ENCODE measurements at regions not wholly inside any gene's neighbourhood (a gene's known extent, or its start where the extent isn't known, plus 50 kb on each side); places are given as distances from the start of the nearest gene placed in this dataset.

DNA sequence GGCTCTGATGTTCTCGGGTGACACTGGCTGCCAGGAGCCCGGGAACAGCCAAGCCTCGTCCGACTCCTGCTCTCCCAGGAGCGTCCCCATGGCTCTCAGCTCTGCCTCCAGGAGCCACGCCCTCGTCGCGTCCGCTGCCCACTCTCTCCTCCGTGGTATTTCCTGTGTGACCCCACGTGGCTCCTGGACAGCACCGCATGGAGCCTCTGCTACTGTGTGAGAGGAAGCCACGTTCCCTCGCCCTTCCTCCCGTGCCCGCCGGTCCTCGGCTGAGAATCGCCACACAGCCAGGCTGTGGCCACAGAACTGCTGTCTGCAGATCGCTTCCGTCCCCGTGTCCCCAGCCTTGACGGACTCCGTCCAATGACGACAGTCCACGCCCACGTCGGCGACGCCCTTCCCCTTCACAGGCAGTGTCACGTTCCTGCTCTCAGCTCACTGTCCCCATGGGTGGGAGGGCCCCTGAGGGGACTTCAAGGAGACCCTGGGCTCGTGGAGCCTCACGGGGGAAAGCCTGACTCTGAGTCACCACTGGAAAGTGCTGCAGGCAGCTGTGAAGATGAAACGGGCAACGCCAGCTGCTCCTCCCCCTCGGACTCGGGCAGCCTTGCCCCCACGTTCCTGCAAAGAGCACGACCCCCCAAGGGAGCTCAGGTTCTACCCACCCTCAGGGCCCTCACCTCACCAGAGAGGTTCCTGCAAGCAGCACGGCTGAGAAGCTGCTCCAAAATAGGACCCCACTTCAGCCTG is 458.5 kb downstream of the BRD1 start:
- DNase-seq (ENCODE audit: low read depth): no peak

DNA sequence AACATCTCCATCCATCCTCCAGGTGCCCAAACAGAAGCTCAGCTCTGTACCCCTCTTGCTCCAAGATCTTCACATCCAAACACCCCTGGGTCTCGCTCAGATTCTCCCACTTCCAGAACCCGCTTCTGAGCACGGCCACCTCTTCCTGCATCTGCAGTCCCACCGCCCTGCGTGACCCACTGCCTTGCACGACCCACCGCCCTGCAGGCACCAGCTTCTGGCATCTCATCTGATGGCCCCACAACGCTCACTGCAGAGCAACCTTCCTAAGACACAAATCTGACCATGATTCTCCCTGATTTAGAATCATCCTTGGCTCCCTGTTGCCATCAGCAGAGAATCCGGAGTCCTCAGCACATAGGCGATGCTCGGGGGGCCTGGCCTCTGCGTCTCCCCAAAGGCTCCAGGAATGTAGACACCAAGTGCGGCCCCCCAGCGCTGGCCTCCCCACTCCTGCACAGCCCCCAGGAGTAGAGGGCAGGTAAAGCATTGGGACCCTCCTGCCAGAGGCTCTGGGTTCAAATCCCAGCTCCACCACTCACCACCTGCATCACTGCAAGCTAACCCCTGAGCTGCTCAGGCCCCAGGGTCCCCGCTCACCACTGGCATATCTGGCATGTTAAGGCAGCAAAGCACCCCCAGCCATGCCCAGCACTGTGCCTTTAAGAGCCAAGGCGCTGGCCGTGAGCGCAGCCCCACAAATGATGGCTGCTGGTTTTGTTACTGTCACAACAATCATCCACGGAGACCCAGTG is 459.3 kb downstream of the BRD1 start:
- DNase-seq (ENCODE audit: low read depth): no peak

DNA sequence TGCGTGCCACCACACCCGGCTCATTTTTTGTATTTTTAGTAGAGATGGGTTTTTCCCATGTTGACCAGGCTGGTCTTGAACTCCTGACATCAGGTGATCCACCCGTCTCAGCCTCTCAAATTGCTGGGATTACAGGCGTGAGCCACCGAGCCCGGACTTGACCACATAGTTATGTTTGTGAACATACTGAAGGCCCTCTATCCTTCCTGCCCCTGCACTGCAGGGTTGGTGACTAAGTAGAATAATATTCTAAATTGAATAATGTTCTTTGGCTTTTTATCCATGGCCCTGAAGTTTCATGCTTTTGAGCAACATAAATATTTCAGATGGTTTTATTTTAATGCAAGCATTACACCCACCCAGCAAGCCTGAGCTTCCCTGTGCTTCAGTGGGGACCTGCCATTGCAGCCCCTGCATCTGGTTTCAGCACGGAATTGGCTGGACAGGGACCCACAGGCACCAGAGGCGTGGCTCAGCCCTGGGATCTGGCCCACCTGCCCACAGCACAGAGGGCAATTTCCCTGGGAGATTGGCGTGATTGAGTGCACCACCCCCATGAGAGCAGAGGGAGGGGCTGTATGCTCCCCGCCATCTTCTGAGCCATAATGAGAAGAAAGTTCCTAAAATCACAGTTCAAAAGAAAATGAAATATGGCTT is 460.5 kb downstream of the BRD1 start:
- DNase-seq (ENCODE audit: low read depth): no peak

DNA sequence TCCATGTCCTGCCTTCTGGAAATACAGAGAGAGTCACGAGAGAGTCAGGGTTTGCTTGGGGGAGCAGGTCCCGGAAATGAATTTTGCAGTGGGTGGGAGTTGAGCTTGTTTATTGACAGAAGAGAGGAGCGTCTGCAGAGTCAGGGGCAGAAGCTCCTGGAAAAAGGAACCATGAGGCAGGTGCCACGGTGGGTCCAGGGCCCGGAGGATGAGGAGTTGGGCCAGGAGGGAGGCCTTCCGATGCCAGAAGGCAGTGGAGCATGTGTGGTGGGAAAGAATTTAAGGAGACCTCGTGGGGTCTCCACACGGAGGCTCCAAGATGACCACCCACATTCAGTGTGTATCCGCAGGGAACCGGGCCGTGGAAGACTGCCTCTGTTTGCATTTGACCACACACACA is 461.2 kb downstream of the BRD1 start:
- no peak for DNase-seq (ENCODE audit: low read depth)

DNA sequence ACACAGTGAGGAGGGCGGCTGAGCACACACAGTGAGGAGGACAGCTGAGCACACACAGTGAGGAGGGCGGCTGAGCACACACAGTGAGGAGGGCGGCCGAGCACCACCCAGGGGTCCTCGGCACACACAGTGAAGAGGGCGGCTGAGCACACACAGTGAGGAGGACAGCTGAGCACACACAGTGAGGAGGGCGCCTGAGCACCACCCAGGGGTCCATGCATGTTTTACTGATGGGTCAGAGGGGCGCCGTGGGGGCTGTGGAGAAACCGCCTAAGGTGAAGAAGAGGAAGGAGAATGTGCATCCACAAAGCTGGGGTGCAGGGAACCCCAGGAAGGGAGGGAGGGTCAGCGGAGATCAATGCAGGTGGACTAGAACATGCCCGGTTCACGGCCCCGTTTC is 461.8 kb downstream of the BRD1 start:
- no peak for DNase-seq (ENCODE audit: low read depth)

DNA sequence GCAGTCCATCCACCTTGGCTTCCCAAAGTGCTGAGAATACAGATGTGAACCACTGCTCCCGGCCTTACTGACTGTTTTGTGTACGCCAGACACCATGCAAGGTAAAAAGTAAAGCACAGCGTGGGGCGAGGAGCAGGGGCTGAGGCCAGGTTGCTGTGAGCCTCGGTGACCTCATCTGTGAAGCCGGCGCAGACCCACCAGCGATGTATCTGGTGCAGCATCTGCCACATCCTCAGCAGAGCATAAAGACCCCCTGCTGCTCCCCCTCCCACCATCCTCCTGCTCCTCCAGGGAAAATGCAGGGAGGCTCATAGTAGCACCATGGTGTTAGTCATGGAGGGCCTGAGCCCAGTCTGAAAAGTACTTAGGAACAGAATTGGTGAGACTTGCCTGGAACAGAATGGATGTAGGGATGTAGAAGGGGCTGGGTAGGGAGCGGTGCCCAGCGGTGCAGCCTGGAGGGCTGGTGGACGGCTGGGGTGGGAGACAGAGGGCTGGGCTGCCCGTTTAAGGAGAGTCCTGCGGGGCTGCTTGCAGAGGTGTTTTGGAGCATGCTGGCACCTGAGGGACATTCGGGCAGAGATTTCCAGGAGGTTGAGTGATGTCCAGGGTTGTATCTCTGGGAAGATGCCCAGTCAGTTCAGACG is 462.4 kb downstream of the BRD1 start:
- DNase-seq (ENCODE audit: low read depth): no peak

DNA sequence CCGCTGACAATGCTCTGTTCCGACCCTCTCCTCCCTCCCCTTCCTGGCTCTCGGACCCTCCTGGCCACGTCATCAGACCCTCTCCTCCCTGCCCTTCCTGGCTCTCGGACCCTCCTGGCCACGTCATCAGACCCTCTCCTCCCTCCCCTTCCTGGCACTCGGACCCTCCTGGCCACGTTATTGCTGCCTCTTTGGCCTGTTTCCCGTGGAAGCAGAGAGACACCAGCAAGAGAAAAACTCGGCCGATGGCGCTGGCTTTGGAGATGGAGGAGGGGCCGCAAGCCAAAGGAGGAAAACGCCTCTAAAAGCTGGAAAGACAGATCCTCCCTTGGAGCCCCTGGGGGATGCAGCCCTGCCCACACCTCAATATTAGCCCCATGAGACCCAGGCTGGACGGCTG is 463.3 kb downstream of the BRD1 start:
- no peak for DNase-seq (ENCODE audit: low read depth)

DNA sequence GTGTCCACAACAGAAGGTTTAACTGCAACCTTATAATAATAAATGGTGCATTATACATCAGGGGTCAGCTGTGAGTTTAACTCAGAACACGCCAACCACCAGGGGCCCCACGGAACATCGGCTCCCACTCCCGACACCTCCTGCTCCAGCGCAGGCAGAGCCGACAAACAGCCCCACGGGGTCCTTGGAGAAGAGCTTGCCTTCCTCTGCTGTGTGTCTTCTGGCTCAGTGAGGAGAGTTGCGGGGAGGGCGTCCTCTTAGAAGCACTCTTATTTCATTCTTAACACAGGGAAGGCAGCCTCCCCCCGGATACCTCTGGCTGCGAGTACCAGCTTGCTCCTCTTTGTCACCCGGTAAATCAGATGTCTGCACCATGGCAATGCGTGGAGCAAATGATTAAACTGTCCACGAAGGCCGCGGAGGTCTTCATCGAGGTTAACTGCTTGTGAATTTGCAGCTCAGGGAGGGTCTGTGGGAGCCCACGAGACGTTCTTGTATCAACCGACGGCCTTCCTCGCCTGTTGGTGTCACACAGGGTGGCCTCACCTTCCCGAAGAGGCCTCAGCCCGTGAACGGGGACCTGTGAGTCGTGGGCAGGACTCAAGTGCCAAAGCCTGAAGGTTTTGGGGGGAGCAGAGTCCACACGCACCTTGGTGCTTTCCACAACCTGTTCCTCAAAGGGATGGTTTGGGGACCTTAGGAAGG is 464.0 kb downstream of the BRD1 start:
- no peak for DNase-seq (ENCODE audit: low read depth)

DNA sequence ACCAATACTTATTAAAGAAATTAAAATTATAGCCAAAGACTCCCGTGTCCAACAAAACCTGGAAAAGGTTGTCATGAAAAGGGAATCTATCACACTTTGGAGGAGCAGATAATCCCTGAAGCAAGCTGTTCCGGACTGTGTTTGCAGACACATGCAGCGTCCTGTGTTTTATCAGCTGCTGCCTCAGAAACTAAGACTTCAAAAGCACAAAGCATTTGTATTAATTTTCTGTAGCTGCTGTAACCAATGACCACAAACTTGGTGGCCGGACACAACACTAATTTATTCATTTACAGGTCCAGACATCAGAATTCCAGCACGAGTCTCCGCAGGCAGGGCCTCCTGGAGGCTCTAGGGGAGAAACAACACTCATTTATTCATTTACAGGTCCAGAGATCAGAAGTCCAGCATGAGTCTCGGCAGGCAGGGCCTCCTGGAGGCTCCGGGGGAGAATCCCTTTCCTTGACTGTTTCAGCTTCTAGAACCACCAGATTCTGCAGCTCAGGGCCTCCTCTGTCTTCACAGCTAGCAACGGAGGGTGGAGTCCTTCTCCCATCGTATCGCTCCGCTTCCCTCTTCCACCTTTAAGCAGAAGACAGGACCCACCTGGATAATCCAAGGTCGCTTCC is 465.3 kb downstream of the BRD1 start:
- DNase-seq (ENCODE audit: low read depth): no peak

DNA sequence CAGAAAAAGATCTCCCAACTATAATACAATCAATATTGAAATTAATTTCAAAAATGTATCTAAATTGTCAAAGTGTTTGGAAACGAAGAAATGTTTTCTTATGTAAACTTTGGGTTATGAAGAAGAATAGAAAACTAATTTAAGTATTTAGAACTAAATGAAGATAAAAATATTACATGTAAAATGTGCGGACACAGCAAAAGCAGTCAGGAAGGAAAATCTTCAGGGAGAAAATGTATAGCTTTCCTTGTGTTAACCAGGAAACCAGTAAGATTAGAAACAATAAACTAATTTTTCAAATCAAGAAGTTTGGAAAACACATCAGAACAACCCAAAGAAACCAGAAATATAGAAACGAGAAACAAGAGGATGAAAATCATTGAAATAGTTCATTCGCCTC is 466.5 kb downstream of the BRD1 start:
- no peak for DNase-seq (ENCODE audit: low read depth)

DNA sequence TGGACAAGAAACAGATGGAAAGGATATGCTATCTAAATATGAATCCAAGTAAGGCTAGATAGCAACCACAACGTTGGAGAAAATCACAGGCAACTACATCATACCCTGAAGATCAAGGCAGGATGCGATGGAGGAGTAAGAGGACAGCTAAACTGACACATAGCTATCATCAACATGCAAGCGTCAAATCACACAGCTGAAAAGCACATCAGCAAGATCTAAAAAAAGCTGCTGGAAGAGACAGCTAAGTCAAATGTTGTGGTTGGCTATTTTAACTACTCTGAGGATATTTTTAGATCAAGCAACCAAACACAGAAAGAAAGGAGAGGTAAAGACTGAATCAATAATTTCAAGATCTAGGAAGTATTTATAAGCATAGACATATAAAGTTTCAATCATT is 466.9 kb downstream of the BRD1 start:
- no peak for DNase-seq (ENCODE audit: low read depth)

DNA sequence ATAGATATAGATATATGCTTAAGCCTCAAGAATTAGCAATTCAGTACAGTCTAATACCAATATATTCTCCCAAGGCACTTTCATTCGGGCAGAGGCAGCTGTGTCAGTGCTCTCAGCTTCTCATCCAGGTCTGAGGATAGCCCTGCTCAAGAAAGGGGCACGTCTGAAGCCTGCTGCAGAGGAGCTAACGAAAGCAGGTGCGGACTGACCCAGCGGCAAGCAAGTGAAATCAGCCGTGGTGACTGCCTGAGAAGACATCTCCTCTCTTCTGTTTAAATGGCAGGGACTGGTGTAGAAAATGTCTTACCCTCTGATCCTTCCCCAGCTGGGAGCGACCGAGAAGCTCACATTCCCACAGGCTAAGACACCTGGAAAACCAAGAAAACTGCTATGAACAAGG is 468.6 kb downstream of the BRD1 start:
- DNase-seq (ENCODE audit: low read depth): no peak

DNA sequence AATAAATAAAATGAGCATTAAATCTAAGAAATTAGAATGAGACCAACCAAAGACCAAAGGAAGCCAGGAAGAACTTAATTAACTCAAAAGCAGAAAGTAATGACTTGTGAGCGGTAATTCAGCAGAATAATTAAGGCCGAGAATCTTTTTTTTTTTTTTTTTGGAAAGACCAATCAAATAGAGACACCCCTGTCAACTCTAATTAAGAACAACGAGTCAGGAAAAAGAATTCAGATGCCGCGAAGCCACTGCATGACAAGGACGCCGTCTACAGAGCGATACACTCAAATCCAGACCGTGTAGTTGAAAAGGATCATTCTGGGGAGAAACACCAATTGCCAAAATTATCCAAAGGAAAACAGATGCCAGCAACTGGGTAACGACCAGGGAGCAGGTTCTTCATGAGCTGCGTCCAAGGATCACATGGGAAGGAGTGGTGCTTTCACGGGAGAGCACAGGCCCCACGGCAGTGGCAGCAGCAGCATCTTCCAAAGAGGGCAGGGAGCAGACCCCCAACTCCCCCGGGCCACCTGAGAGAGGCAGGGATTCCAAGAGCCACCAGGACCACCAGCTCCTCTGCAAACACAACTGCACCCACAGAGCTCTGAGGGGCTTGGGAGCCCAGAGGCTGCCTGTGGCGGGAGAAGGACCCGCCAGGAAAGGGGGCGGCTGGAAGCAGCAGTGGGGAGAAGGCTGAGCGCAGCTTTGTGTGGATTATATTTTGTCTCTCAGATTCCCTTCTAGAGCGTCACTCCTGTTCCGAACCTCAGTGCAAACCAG is 469.8 kb downstream of the BRD1 start:
- no peak for DNase-seq (ENCODE audit: low read depth)

DNA sequence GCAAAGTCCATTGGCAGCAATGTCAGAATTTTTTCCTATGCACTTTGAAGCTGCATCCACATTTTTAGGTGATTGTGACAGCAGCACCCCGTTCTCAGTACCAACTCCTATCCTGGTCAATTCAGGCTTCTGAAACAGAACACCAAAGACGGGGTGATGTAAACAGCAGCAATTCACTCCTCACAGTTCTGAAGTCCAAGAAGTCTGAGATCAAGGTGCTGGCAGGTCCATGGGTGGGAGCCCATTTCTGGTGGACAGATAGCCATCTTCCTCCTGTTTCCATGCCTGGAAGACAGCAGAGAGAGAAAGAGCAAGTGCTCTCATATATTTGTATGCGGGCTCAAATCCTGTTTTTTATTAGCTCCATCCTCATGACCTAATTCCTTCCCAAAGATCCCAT is 471.2 kb downstream of the BRD1 start:
- DNase-seq (ENCODE audit: low read depth): no peak

DNA sequence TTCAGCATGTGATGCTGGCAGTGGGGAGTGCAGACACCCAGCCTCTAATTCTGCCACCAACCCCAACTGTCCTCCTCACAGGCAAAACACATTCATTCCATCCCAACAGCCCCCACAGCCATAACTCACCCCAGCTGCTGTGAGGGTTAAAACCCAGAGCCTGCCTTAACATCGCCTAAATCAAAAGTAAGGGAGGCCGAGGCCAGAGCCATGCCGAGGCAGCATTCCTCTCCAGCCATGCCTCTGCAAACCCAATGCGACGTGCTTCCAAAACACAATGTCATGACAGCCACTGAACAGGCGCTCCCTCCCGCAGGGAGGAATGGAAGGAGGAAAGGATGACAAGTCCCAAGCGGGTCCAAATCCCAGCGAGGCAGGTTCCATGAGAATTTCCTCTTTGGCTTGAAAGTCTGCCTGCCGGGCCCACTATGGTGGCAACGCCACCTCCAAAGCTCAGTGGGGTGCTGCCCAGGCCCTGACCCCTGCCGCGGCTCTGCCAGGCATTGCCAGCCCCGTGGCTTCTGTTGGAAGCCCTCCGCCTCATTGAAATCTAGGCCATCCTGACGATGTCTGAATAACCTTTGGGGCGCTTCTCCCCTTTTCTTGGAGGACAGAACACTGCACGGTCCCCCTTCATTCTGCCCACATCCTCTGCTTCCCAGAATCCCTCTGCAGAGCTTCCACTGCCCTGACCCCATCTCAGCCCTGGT is 472.3 kb downstream of the BRD1 start:
- DNase-seq (ENCODE audit: low read depth): no peak

DNA sequence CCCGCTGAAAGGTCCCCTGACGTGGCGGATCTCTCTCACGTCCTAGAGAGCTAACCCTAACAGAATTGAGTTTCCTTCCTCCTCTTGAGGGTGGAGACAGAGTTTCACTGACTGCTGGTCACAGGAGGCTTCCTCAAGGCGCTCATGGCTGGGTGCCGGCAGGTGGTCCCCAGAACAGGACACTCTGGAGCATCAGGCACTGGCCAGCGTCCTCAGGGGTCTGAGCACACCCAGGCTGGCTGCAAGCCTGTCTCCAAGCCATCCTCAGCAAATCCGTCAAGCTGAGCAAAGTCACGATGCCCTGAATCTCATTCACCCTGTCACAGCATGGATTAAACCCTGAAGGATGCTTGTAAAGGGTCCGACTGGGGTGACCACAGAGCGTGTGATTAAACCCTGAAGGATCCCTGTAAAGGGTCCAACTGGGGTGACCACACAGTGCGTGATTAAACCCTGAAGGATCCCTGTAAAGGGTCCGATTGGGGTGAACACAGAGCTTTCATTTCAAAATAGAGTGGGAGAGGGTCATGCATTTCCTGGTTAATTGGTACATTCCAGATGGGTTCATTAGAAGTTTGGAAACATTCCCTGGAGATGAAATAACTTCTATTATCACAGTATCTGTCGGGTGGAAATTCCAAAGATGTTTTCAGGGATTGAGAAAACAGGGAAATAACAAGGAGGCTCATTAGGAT is 473.0 kb downstream of the BRD1 start:
- DNase-seq (ENCODE audit: low read depth): no peak

DNA sequence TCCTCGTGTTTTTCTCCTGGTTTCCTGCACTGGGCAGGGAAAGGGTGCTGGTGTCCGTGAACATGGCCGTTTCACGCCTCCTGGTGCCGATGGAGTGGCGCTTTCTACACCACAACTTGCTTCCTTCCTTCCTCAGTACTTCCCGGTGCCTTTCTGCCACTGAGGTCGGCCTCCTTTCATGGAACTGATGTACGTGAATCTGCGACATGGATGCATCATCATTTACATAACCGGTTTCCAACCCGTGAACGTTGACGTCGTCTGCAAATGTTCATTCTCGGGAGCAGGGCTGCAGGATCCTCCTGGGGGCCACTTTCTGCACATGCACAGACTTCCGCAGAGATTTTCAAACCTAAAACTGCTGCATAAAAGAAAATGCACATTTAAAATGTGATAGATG is 474.4 kb downstream of the BRD1 start:
- no peak for DNase-seq (ENCODE audit: low read depth)

DNA sequence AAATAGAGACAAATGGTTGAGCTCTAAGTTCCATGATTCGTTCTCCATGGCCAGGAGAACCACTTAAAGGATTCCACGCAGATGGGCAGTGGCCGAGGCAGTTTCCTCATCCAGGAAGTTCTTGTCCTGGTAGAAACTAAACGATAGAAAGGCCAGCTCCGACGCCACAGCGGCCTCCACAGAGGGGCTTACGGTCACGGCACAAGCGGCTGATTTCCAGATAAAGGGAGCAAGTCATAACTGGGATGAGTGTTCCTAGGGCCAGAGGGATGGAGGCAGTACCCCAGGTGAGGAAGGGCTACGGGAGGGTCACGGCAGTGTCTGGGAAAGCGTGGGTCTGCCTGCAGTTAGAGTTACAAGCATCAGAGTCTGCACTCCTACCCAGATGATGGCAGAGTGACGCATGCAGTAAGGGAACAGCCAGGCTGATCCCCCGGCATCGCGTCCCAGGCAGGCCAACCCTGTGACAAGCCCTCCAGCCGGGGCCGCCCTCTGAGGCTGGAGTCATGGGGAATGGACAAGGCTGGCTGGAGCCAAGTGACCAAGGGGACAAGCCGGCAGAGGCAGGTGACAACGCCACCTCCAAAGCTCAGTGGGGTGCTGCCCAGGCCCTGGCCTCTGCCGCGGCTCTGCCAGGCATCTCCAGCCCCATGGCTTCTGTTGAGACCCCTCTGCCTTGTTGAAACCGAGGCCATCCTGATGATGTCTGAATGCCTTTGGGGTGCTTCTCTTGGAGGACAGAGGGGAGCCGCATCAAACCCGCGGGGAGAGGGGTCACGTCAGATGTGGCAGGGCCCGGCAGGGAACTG is 475.1 kb downstream of the BRD1 start:
- DNase-seq (ENCODE audit: low read depth): no peak
